ENCODE measurements at regions not wholly inside any gene's neighbourhood (a gene's known extent, or its start where the extent isn't known, plus 50 kb on each side); places are given as distances from the start of the nearest gene placed in this dataset.

GRCh38 chr7:46170792-46171191 is 249.7 kb upstream of the IGFBP3 start:
- DNase-seq (ENCODE audit: low read depth in 2 of 2) = no peak

- no peak for DNase-seq (ENCODE audit: low read depth in 2 of 2)
These were observed 248.9 kb upstream of the IGFBP3 start for GRCh38 chr7:46170021-46170420.

- no peak for DNase-seq (ENCODE audit: low read depth in 2 of 2)
These were observed 248.3 kb upstream of the IGFBP3 start for GRCh38 chr7:46169384-46169755.

- no peak for DNase-seq (ENCODE audit: low read depth in 2 of 2)
These were observed 247.8 kb upstream of the IGFBP3 start for GRCh38 chr7:46168671-46169383.

GRCh38 chr7:46168231-46168630 is 247.2 kb upstream of the IGFBP3 start:
- no peak for DNase-seq (ENCODE audit: low read depth in 2 of 2)

- no peak for DNase-seq (ENCODE audit: low read depth in 2 of 2)
These were observed 244.2 kb upstream of the IGFBP3 start for GRCh38 chr7:46165276-46165675.

- DNase-seq (ENCODE audit: low read depth in 2 of 2) = no peak
These were observed 243.6 kb upstream of the IGFBP3 start for GRCh38 chr7:46164629-46165028.

- DNase-seq (ENCODE audit: low read depth in 2 of 2) = no peak
These were observed 242.2 kb upstream of the IGFBP3 start for GRCh38 chr7:46163246-46163645.

GRCh38 chr7:46162609-46163008 is 241.5 kb upstream of the IGFBP3 start:
- DNase-seq (ENCODE audit: low read depth in 2 of 2) = no peak

GRCh38 chr7:46160861-46161260 is 239.8 kb upstream of the IGFBP3 start:
- no peak for DNase-seq (ENCODE audit: low read depth in 2 of 2)

GRCh38 chr7:46157931-46158330 is 236.9 kb upstream of the IGFBP3 start:
- DNase-seq (ENCODE audit: low read depth in 2 of 2) = no peak

GRCh38 chr7:46157404-46157803 is 236.3 kb upstream of the IGFBP3 start:
- peak; percentile 86 to 88 for DNase-seq (ENCODE audit: low read depth in 2 of 2)

- DNase-seq (ENCODE audit: low read depth in 2 of 2) = no peak
These were observed 235.8 kb upstream of the IGFBP3 start for GRCh38 chr7:46156853-46157252.

- DNase-seq (ENCODE audit: low read depth in 2 of 2) = peak; percentile 78 to 81
These were observed 235.0 kb upstream of the IGFBP3 start for GRCh38 chr7:46156086-46156485.

GRCh38 chr7:46155367-46155766 is 234.3 kb upstream of the IGFBP3 start:
- DNase-seq (ENCODE audit: low read depth in 2 of 2) = no peak

- DNase-seq (ENCODE audit: low read depth in 2 of 2) = no peak
These were observed 233.1 kb upstream of the IGFBP3 start for GRCh38 chr7:46153951-46154787.

GRCh38 chr7:46153583-46153950 is 232.5 kb upstream of the IGFBP3 start:
- no peak for DNase-seq (ENCODE audit: low read depth in 2 of 2)

- no peak for DNase-seq (ENCODE audit: low read depth in 2 of 2)
These were observed 231.6 kb upstream of the IGFBP3 start for GRCh38 chr7:46152696-46153095.

- no peak for DNase-seq (ENCODE audit: low read depth in 2 of 2)
These were observed 229.6 kb upstream of the IGFBP3 start for GRCh38 chr7:46150721-46151120.

- DNase-seq (ENCODE audit: low read depth in 2 of 2) = no peak
These were observed 229.1 kb upstream of the IGFBP3 start for GRCh38 chr7:46150202-46150601.

GRCh38 chr7:46147871-46148270 is 226.8 kb upstream of the IGFBP3 start:
- DNase-seq (ENCODE audit: low read depth in 2 of 2) = no peak

- peak in 1 of 2 experiments; percentile 43 for DNase-seq (ENCODE audit: low read depth in 2 of 2)
These were observed 225.6 kb upstream of the IGFBP3 start for GRCh38 chr7:46146454-46147255.
